H1 (cell line): ENCODE measurements at regions not wholly inside any gene's neighbourhood (a gene's known extent, or its start where the extent isn't known, plus 50 kb on each side); places are given as distances from the start of the nearest gene placed in this dataset.

Experiments
- CTCF ChIA-PET: fragments of 300-600 bp; sonication (Branson Sonifier 250); formaldehyde crosslinking; loops from one replicate; lab custom pipeline; 2021; ENCODE audit not compliant: partially characterized antibody; lab: Charles Lee
- POLR2A ChIA-PET: fragments of 300-600 bp; sonication (Branson Sonifier 250); formaldehyde crosslinking; loops from one replicate; lab custom pipeline; 2021; ENCODE audit warnings: inconsistent platforms; ENCODE audit not compliant: partially characterized antibody; lab: Charles Lee
- DNase-seq, 2 experiments: peaks; one replicate each; pipeline versions ENCODE4 v3.0.0 to v3.0.0-alpha.2; 2010 to 2022; ENCODE audit warnings: low spot score in 2 of 2, low read depth in 1 of 2, mixed read lengths in 1 of 2
- FAIRE-seq: peaks from 2 replicates; lab custom pipeline; 2011; peaks lifted over from hg19 to GRCh38; lab: Jason Lieb, UNC
- H2AFZ ChIP-seq: 2 replicates; pipeline ENCODE4 v1.8.1; 2012; ENCODE audit warnings: low read length, inconsistent platforms
- H2AK5ac ChIP-seq: 2 replicates; pipeline ENCODE4 v1.6.1; 2013; ENCODE audit warnings: low read depth, low read length
- H2BK120ac ChIP-seq: replicated peaks from 2 replicates; pipeline ENCODE3; 2013; ENCODE audit warnings: low read depth, low read length, inconsistent platforms
- H2BK12ac ChIP-seq: 2 replicates; pipeline ENCODE4 v1.6.1; 2013; ENCODE audit warnings: low read depth, low read length
- H2BK15ac ChIP-seq: 2 replicates; pipeline ENCODE4 v1.6.1; 2013; ENCODE audit warnings: low read length
- H2BK20ac ChIP-seq: 2 replicates; pipeline ENCODE4 v1.6.1; 2013; ENCODE audit warnings: low read length
- H2BK5ac ChIP-seq: 2 replicates; pipeline ENCODE4 v1.6.1; 2013; ENCODE audit warnings: low read depth, low read length
- H3K14ac ChIP-seq: 2 replicates; pipeline ENCODE4 v1.6.1; 2013; ENCODE audit warnings: inconsistent platforms; ENCODE audit not compliant: insufficient read length
- H3K18ac ChIP-seq: 2 replicates; pipeline ENCODE4 v1.6.1; 2013; ENCODE audit warnings: low read length; ENCODE audit errors: extremely low read depth
- H3K23ac ChIP-seq: 2 replicates; pipeline ENCODE4 v1.6.1; 2013; ENCODE audit warnings: inconsistent platforms; ENCODE audit not compliant: insufficient read length
- H3K23me2 ChIP-seq: 2 replicates; pipeline ENCODE4 v1.6.1; 2013; ENCODE audit warnings: low read depth, low read length
- H3K27ac ChIP-seq: 2 replicates; pipeline ENCODE4 v1.6.1; 2011; ENCODE audit warnings: low read depth, low read length, inconsistent platforms
- H3K27me3 ChIP-seq, 4 experiments: replicated peaks in 1 of 4; 1 replicate in 1 of 4; 2 replicates in 3 of 4; pipeline versions ENCODE4 v1.6.1 to v1.8.1; 2011 to 2013; ENCODE audit warnings: low read length in 3 of 4, mild to moderate bottlenecking in 3 of 4, inconsistent platforms in 2 of 4, mixed read lengths in 2 of 4, moderate library complexity in 1 of 4; ENCODE audit not compliant: control insufficient read depth in 3 of 4, insufficient read depth in 3 of 4; ENCODE audit errors: extremely low read depth in 1 of 4
- H3K36me3 ChIP-seq, 4 experiments: 2 replicates each; pipeline versions ENCODE4 v1.6.1 to v1.8.1; 2011 to 2013; ENCODE audit warnings: mild to moderate bottlenecking in 4 of 4, low read length in 3 of 4, moderate library complexity in 2 of 4, control low read depth in 1 of 4, inconsistent platforms in 1 of 4; ENCODE audit not compliant: insufficient read depth in 4 of 4, control insufficient read depth in 2 of 4
- H3K4ac ChIP-seq: replicated peaks from 2 replicates; pipeline ENCODE3; 2013; ENCODE audit warnings: low read length, low read depth, mixed read lengths, inconsistent platforms; ENCODE audit not compliant: insufficient read length
- H3K4me1 ChIP-seq, 4 experiments: replicated peaks in 1 of 4; 1 replicate in 1 of 4; 2 replicates in 3 of 4; pipeline versions ENCODE4 v1.6.1 to v1.8.1; 2011 to 2013; ENCODE audit warnings: low read length in 3 of 4, inconsistent platforms in 2 of 4, mixed read lengths in 1 of 4; ENCODE audit not compliant: insufficient read depth in 4 of 4, control insufficient read depth in 3 of 4
- H3K4me2 ChIP-seq, 2 experiments: 2 replicates each; pipeline versions ENCODE4 v1.6.1 to v1.8.1; 2011 to 2013; ENCODE audit warnings: low read depth in 2 of 2, low read length in 2 of 2, control low read depth in 1 of 2, inconsistent platforms in 1 of 2, mild to moderate bottlenecking in 1 of 2; ENCODE audit not compliant: insufficient read depth in 1 of 2
- H3K4me3 ChIP-seq, 4 experiments: fragments of 200-600, 300-600 bp in 1 of 4; sonication (generic), shearing (Covaris generic), sonication (Bioruptor Twin) in 1 of 4; 2 replicates each; pipeline versions ENCODE4 v1.5.1 to v1.8.1; 2011 to 2016; ENCODE audit warnings: low read length in 4 of 4, low read depth in 3 of 4, control low read depth in 2 of 4, inconsistent platforms in 2 of 4, mild to moderate bottlenecking in 2 of 4, mixed read lengths in 1 of 4, moderate library complexity in 1 of 4; ENCODE audit not compliant: insufficient read depth in 2 of 4; ENCODE audit errors: extremely low read depth in 1 of 4
- H3K56ac ChIP-seq: replicated peaks from 2 replicates; pipeline ENCODE3; 2013; ENCODE audit warnings: low read depth, mild to moderate bottlenecking, mixed read lengths, low read length, inconsistent platforms; ENCODE audit not compliant: insufficient read length
- H3K79me1 ChIP-seq: 2 replicates; pipeline ENCODE4 v1.6.1; 2013; ENCODE audit warnings: low read depth, low read length, control low read depth
- H3K79me2 ChIP-seq, 2 experiments: 2 replicates each; pipeline versions ENCODE4 v1.6.1 to v1.8.1; 2012 to 2013; ENCODE audit warnings: low read length in 2 of 2, mild to moderate bottlenecking in 2 of 2, inconsistent platforms in 1 of 2; ENCODE audit not compliant: insufficient read depth in 2 of 2, control insufficient read depth in 1 of 2
- H3K9ac ChIP-seq, 4 experiments: replicated peaks in 1 of 4; 1 replicate in 1 of 4; 2 replicates in 3 of 4; pipeline versions ENCODE4 v1.6.1 to v1.8.1; 2011 to 2013; ENCODE audit warnings: low read depth in 3 of 4, low read length in 3 of 4, control low read depth in 2 of 4, mild to moderate bottlenecking in 2 of 4, moderate library complexity in 2 of 4, inconsistent platforms in 1 of 4; ENCODE audit errors: extremely low read depth in 1 of 4
- H3K9me3 ChIP-seq, 2 experiments: 2 replicates each; pipeline versions ENCODE4 v1.6.1 to v1.8.1; 2012 to 2013; ENCODE audit warnings: mild to moderate bottlenecking in 2 of 2, moderate library complexity in 2 of 2, control low read depth in 1 of 2, inconsistent platforms in 1 of 2, low read depth in 1 of 2, low read length in 1 of 2, mixed read lengths in 1 of 2; ENCODE audit not compliant: insufficient read depth in 2 of 2
- H4K20me1 ChIP-seq, 2 experiments: replicated peaks in 1 of 2; 2 replicates each; pipeline versions ENCODE3 to v1.8.1; 2011 to 2013; ENCODE audit warnings: inconsistent platforms in 2 of 2, low read length in 2 of 2, mild to moderate bottlenecking in 1 of 2; ENCODE audit not compliant: insufficient read depth in 2 of 2, control insufficient read depth in 1 of 2
- H4K5ac ChIP-seq: 2 replicates; pipeline ENCODE4 v1.6.1; 2013; ENCODE audit warnings: low read length, low read depth, mixed read lengths, inconsistent platforms; ENCODE audit not compliant: insufficient read length
- H4K8ac ChIP-seq: 2 replicates; pipeline ENCODE4 v1.8.0; 2013; ENCODE audit warnings: mild to moderate bottlenecking, moderate library complexity, low read length, inconsistent platforms; ENCODE audit not compliant: insufficient read depth; ENCODE audit errors: extremely low read depth
- H4K91ac ChIP-seq: replicated peaks from 2 replicates; pipeline ENCODE3; 2013; ENCODE audit warnings: low read length, mixed read lengths, inconsistent platforms; ENCODE audit not compliant: insufficient read length
- BACH1 ChIP-seq: IDR thresholded peaks from 2 replicates; pipeline ENCODE4 v1.6.1; 2012; ENCODE audit warnings: low read length, improper control_type of control experiment
- BCL11A ChIP-seq, 2 experiments: IDR thresholded peaks; one replicate each; pipeline ENCODE4 v1.6.1; 2011; ENCODE audit warnings: low read depth in 2 of 2, low read length in 2 of 2, mild to moderate bottlenecking in 2 of 2
- CREB1 ChIP-seq: IDR thresholded peaks from 2 replicates; pipeline ENCODE4 v1.6.1; 2012; ENCODE audit warnings: inconsistent platforms
- EGR1 ChIP-seq: IDR thresholded peaks from 2 replicates; pipeline ENCODE4 v1.6.1; 2011; ENCODE audit warnings: low read depth, low read length, borderline replicate concordance
- HDAC6 ChIP-seq: IDR thresholded peaks from one replicate; pipeline ENCODE4 v1.7.1; 2012; ENCODE audit warnings: low read depth, mild to moderate bottlenecking, inconsistent platforms, low read length, moderate library complexity
- KDM5A ChIP-seq: fragments of 200-600 bp; IDR thresholded peaks from 2 replicates; pipeline ENCODE4 v1.7.1; 2012; ENCODE audit warnings: mild to moderate bottlenecking, low read length, inconsistent platforms, mixed read lengths
- NRF1 ChIP-seq: IDR thresholded peaks from 2 replicates; pipeline ENCODE4 v1.6.1; 2011; ENCODE audit warnings: mild to moderate bottlenecking, low read depth, low read length, improper control_type of control experiment
- POU5F1 ChIP-seq: IDR thresholded peaks from 2 replicates; pipeline ENCODE4 v1.6.1; 2011; ENCODE audit warnings: low read depth, mild to moderate bottlenecking, low read length, moderate library complexity
- RAD21 ChIP-seq, 2 experiments: IDR thresholded peaks in 1 of 2; conservative IDR thresholded peaks in 1 of 2; 2 replicates each; pipeline ENCODE4 v1.6.1; 2011; ENCODE audit warnings: low read depth in 2 of 2, low read length in 2 of 2, improper control_type of control experiment in 1 of 2, inconsistent platforms in 1 of 2, mild to moderate bottlenecking in 1 of 2, moderate library complexity in 1 of 2
- SAP30 ChIP-seq: fragments of 300-600 bp; sonication (generic); IDR thresholded peaks from 2 replicates; pipeline ENCODE4 v1.7.1; 2012; ENCODE audit warnings: low read length, moderate library complexity, mild to moderate bottlenecking, inconsistent platforms; ENCODE audit not compliant: insufficient read depth, insufficient replicate concordance
- SIX5 ChIP-seq: IDR thresholded peaks from 2 replicates; pipeline ENCODE4 v1.6.1; 2011; ENCODE audit warnings: mild to moderate bottlenecking, low read depth, low read length
- WGBS, 2 experiments: shearing (Covaris generic) in 1 of 2; methylation state at CpG; one replicate each; pipeline versions ENCODE4 v1.1.6 to v1.1.7; 2013 to 2015; ENCODE audit warnings: low lambda C conversion rate in 2 of 2, mixed read lengths in 2 of 2, inconsistent platforms in 1 of 2, low coverage in 1 of 2, missing lambda C conversion rate in 1 of 2; ENCODE audit not compliant: insufficient replicate concordance in 2 of 2, insufficient coverage in 1 of 2, insufficient read length in 1 of 2; ENCODE audit errors: extremely low coverage in 1 of 2, missing lambda C conversion rate in 1 of 2; 5-methylcytosine and 5-hydroxymethylcytosine counted together
- TF ChIP-seq, protein P1 (sequence below): IDR thresholded peaks from 2 replicates; pipeline ENCODE4 v1.6.1; 2012; ENCODE audit warnings: inconsistent platforms
- TF ChIP-seq, protein P2 (sequence below): IDR thresholded peaks from 2 replicates; pipeline ENCODE4 v1.6.1; 2012; ENCODE audit warnings: low read length, inconsistent platforms

DNA sequence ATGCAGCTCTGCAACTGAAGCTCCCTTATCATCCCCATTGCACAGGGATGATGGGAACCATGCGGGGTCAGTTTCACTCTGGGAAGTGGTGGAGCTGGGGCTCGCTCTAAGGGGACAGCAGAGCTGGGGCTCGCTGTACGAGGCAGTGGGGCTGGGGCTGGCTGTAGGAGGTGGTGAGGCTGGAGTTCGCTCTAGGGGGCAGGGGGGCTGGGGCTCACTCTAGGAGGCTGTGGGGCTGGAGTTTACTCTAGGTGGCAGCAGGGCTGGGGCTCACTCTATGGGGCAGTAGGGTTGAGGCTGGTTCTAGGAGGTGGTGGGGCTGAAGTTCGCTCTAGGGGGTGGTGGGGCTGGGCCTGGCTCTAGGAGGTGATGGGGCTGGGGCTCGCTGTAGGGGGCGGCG is 99.1 kb downstream of the UQCRFS1 start:
- H3K9me3 ChIP-seq = no peaks in the 10 kb centered on the region
- H3K23ac ChIP-seq = no peak overlapping the region
- no peak for FAIRE-seq
- H3K4ac ChIP-seq = no peak overlapping the region
- no peak overlapping the region for H4K91ac ChIP-seq
- no peaks in the 10 kb centered on the region for H3K27me3 ChIP-seq
- no peak overlapping the region for H2BK20ac ChIP-seq
- no peaks in the 10 kb centered on the region for H3K79me1 ChIP-seq
- 98% methylated on average over 5 of the region's 9 CpGs; no CpG with 5 or more reads in 1 of the 2 experiments for WGBS, 2 experiments
- no peak overlapping the region for H2AK5ac ChIP-seq
- DNase-seq = no peak
- H2BK5ac ChIP-seq = no peak overlapping the region
- no peak overlapping the region for H2AFZ ChIP-seq
- no peaks in the 10 kb centered on the region for H4K20me1 ChIP-seq
- no peak overlapping the region for H3K4me3 ChIP-seq
- H4K8ac ChIP-seq = no peak overlapping the region
- H3K18ac ChIP-seq = no peak overlapping the region
- ChIA-PET CTCF (interaction anchor here (1.2 to 3.2 kb wide), 2 partner anchors 8 to 147 kb away, joined by 4 to 9 read pairs; no protein-coding TSS in a partner anchor), POLR2A (no interaction called here)
- H3K4me2 ChIP-seq = no peak overlapping the region
- H2BK12ac ChIP-seq = no peak overlapping the region
- H2BK15ac ChIP-seq = no peak overlapping the region
- no peaks in the 10 kb centered on the region for H3K79me2 ChIP-seq
- H3K9ac ChIP-seq = no peak overlapping the region
- H3K36me3 ChIP-seq = no peaks in the 10 kb centered on the region
- no peak overlapping the region for H3K56ac ChIP-seq
- no peak overlapping the region for H3K14ac ChIP-seq
- H3K27ac ChIP-seq = no peak overlapping the region
- no peak overlapping the region for H4K5ac ChIP-seq
- no peak overlapping the region for H2BK120ac ChIP-seq
- no peaks in the 10 kb centered on the region for H3K23me2 ChIP-seq
- H3K4me1 ChIP-seq = no peaks in the 10 kb centered on the region
- TF ChIP-seq KDM5A = no peak
- TF ChIP-seq, protein P1, sequence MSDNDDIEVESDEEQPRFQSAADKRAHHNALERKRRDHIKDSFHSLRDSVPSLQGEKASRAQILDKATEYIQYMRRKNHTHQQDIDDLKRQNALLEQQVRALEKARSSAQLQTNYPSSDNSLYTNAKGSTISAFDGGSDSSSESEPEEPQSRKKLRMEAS = no peak
- TF ChIP-seq SAP30 = no peak
- TF ChIP-seq HDAC6 = no peak
- TF ChIP-seq SIX5 = no peak
- no peak for TF ChIP-seq BCL11A (IDR thresholded peaks at IDR 0.05; ENCODE audit: low read depth in 2 of 2, low read length in 2 of 2)
- no peak for TF ChIP-seq RAD21 (IDR thresholded peaks at IDR 0.05 in 1 of 2, conservative IDR thresholded peaks at IDR 0.05 in 1 of 2; ENCODE audit: low read depth in 2 of 2, low read length in 2 of 2)
- TF ChIP-seq EGR1 = no peak
- TF ChIP-seq, protein P2, sequence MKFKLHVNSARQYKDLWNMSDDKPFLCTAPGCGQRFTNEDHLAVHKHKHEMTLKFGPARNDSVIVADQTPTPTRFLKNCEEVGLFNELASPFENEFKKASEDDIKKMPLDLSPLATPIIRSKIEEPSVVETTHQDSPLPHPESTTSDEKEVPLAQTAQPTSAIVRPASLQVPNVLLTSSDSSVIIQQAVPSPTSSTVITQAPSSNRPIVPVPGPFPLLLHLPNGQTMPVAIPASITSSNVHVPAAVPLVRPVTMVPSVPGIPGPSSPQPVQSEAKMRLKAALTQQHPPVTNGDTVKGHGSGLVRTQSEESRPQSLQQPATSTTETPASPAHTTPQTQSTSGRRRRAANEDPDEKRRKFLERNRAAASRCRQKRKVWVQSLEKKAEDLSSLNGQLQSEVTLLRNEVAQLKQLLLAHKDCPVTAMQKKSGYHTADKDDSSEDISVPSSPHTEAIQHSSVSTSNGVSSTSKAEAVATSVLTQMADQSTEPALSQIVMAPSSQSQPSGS = no peak
- TF ChIP-seq BACH1 = no peak
- TF ChIP-seq POU5F1 = no peak
- no peak for TF ChIP-seq CREB1
- TF ChIP-seq NRF1 = no peak
